ENCODE measurements at regions not wholly inside any gene's neighbourhood (a gene's known extent, or its start where the extent isn't known, plus 50 kb on each side); places are given as distances from the start of the nearest gene placed in this dataset.
"Not testable (repeated sequence)": the region's sequence is repeated elsewhere in the genome, so short reads cannot be mapped to it uniquely, and the experiment has no call there.

DNA sequence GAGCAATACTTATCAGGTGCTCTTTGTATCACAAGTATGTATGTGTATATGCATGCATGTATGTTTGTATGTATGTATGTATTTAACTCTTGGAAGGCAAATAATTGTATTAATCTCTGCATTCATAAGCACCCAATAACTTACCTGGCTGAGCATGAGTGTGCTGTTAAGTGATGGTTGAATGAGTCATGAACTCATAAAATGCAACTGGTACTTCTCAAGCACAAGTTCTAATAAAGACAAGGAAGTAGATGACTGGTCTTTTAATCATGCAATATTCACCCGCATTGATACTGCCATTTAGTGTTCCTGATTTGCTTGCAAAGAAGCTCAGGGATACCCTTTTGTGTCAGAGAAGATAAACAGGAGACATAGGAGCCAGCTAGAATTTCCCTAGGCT is 204.9 kb upstream of the TRPM3 start:
- 90% methylated on average over 1 of the region's 1 CpG for WGBS
- no peaks in the 10 kb centered on the region for H3K27me3 ChIP-seq (ENCODE audit: insufficient read depth, low read length)
- H3K36me3 ChIP-seq (ENCODE audit: insufficient read depth, low read length), result no peaks in the 10 kb centered on the region
- H3K27ac ChIP-seq (ENCODE audit: low read depth, low read length), result no peak overlapping the region
- no peak overlapping the region for H3K9ac ChIP-seq (ENCODE audit: low read depth, low read length)
- H3K9me3 ChIP-seq (ENCODE audit: insufficient read depth, low read depth, low read length), result no peaks in the 10 kb centered on the region
- no peaks in the 10 kb centered on the region for H3K4me1 ChIP-seq (ENCODE audit: insufficient read depth, low read length)
- H3K4me3 ChIP-seq (ENCODE audit: low read length), result no peak overlapping the region

- H3K9ac ChIP-seq (ENCODE audit: low read depth, low read length), result no peak overlapping the region
- H3K36me3 ChIP-seq (ENCODE audit: insufficient read depth, low read length), result no peaks in the 10 kb centered on the region
- WGBS, result 99% methylated on average over 3 of the region's 3 CpGs
- no peak overlapping the region for H3K27ac ChIP-seq (ENCODE audit: low read depth, low read length)
- no peaks in the 10 kb centered on the region for H3K27me3 ChIP-seq (ENCODE audit: insufficient read depth, low read length)
- no peaks in the 10 kb centered on the region for H3K4me1 ChIP-seq (ENCODE audit: insufficient read depth, low read length)
- no peak overlapping the region for H3K4me3 ChIP-seq (ENCODE audit: low read length)
- H3K9me3 ChIP-seq (ENCODE audit: insufficient read depth, low read depth, low read length), result no peaks in the 10 kb centered on the region
Measured at GRCh38 chr9:71323357-71323756, 201.9 kb upstream of the TRPM3 start.

GRCh38 chr9:71322311-71322710 is 200.9 kb upstream of the TRPM3 start:
- Histone ChIP-seq H3K27me3 (ENCODE audit: insufficient read depth, low read length) (no peaks in the 10 kb centered on the region), H3K27ac (ENCODE audit: low read depth, low read length) (no peak overlapping the region)

GRCh38 chr9:71308454-71308853 is 187.0 kb upstream of the TRPM3 start:
- H3K27me3 ChIP-seq (ENCODE audit: insufficient read depth, low read length), result no peaks in the 10 kb centered on the region
- H3K9me3 ChIP-seq (ENCODE audit: insufficient read depth, low read depth, low read length), result no peaks in the 10 kb centered on the region
- no peak overlapping the region for H3K27ac ChIP-seq (ENCODE audit: low read depth, low read length)
- no peaks in the 10 kb centered on the region for H3K36me3 ChIP-seq (ENCODE audit: insufficient read depth, low read length)
- WGBS, result 94% methylated on average over 1 of the region's 1 CpG
- H3K4me3 ChIP-seq (ENCODE audit: low read length), result no peak overlapping the region
- no peak overlapping the region for H3K9ac ChIP-seq (ENCODE audit: low read depth, low read length)
- no peaks in the 10 kb centered on the region for H3K4me1 ChIP-seq (ENCODE audit: insufficient read depth, low read length)

More at GRCh38 chr9:71322311-71322710, 200.9 kb upstream of the TRPM3 start:
- WGBS, result 97% methylated on average over 3 of the region's 3 CpGs
- Histone ChIP-seq H3K9ac (ENCODE audit: low read depth, low read length) (no peak overlapping the region), H3K9me3 (ENCODE audit: insufficient read depth, low read depth, low read length) (no peaks in the 10 kb centered on the region), H3K36me3 (ENCODE audit: insufficient read depth, low read length) (no peaks in the 10 kb centered on the region), H3K4me1 (ENCODE audit: insufficient read depth, low read length) (no peaks in the 10 kb centered on the region), H3K4me3 (ENCODE audit: low read length) (no peak overlapping the region)

- no peak overlapping the region for H3K4me3 ChIP-seq (ENCODE audit: low read length)
- H3K9me3 ChIP-seq (ENCODE audit: insufficient read depth, low read depth, low read length), result no peaks in the 10 kb centered on the region
- no peaks in the 10 kb centered on the region for H3K36me3 ChIP-seq (ENCODE audit: insufficient read depth, low read length)
- H3K9ac ChIP-seq (ENCODE audit: low read depth, low read length), result no peak overlapping the region
- WGBS, result 97% methylated on average over 3 of the region's 3 CpGs
- no peaks in the 10 kb centered on the region for H3K4me1 ChIP-seq (ENCODE audit: insufficient read depth, low read length)
- H3K27me3 ChIP-seq (ENCODE audit: insufficient read depth, low read length), result no peaks in the 10 kb centered on the region
- H3K27ac ChIP-seq (ENCODE audit: low read depth, low read length), result no peak overlapping the region
Measured at GRCh38 chr9:71306134-71306533, 184.7 kb upstream of the TRPM3 start.

- Histone ChIP-seq H3K4me1 (ENCODE audit: insufficient read depth, low read length) (no peaks in the 10 kb centered on the region), H3K9me3 (ENCODE audit: insufficient read depth, low read depth, low read length) (no peaks in the 10 kb centered on the region), H3K27ac (ENCODE audit: low read depth, low read length) (no peak overlapping the region), H3K4me3 (ENCODE audit: low read length) (no peak overlapping the region), H3K27me3 (ENCODE audit: insufficient read depth, low read length) (no peaks in the 10 kb centered on the region), H3K36me3 (ENCODE audit: insufficient read depth, low read length) (no peaks in the 10 kb centered on the region), H3K9ac (ENCODE audit: low read depth, low read length) (no peak overlapping the region)
- WGBS, result no CpG with 5 or more reads among the region's 1 CpG
Measured at GRCh38 chr9:71303351-71303750, 181.9 kb upstream of the TRPM3 start.

DNA sequence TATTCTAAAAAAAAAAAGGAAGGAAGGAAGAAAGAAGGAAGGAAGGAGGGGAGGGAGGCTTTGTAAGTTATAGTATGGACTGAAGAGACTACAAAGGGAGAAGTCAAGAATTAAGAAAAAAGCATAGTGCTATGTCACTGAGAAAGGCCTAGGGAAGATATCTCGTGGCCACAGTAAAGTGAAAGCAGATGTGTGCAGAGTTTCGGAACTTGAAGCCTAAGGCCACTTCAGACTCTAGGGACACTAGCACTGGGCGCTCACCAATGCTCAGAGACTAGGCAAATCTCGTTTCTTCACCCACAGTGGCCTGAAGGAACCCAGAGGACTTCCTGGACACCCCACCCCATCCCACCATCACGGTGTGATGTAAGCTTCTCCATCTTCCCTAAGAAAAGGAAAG is 181.4 kb upstream of the TRPM3 start:
- Histone ChIP-seq H3K27ac (ENCODE audit: low read depth, low read length) (no peak overlapping the region), H3K27me3 (ENCODE audit: insufficient read depth, low read length) (no peaks in the 10 kb centered on the region), H3K9ac (ENCODE audit: low read depth, low read length) (no peak overlapping the region), H3K36me3 (ENCODE audit: insufficient read depth, low read length) (no peaks in the 10 kb centered on the region), H3K4me1 (ENCODE audit: insufficient read depth, low read length) (no peaks in the 10 kb centered on the region), H3K9me3 (ENCODE audit: insufficient read depth, low read depth, low read length) (no peaks in the 10 kb centered on the region), H3K4me3 (ENCODE audit: low read length) (no peak overlapping the region)
- 89% methylated on average over 4 of the region's 5 CpGs for WGBS

DNA sequence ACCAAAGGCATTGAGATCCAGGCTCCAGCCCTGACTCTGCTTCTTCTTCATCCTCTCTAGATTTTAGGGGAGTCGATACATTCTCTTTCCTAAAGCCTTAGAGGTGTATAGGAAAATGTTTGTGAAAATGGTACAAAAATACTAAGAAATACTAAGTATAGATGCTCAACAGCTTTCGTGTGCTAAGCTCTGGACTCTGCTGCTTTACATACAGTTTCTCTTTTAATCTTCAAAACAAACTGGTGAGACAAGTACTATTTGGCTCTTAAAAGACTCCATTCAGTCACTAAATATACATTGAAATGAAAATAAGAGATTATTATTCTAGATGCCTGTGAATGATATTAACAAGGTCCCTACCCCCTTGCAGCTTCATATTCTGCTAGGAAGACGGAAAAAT is 174.5 kb upstream of the TRPM3 start:
- H3K9ac ChIP-seq (ENCODE audit: low read depth, low read length), result no peak overlapping the region
- H3K27me3 ChIP-seq (ENCODE audit: insufficient read depth, low read length), result no peaks in the 10 kb centered on the region
- no peaks in the 10 kb centered on the region for H3K36me3 ChIP-seq (ENCODE audit: insufficient read depth, low read length)
- no peaks in the 10 kb centered on the region for H3K4me1 ChIP-seq (ENCODE audit: insufficient read depth, low read length)
- H3K4me3 ChIP-seq (ENCODE audit: low read length), result no peak overlapping the region
- H3K27ac ChIP-seq (ENCODE audit: low read depth, low read length), result no peak overlapping the region
- 88% methylated on average over 2 of the region's 3 CpGs for WGBS
- H3K9me3 ChIP-seq (ENCODE audit: insufficient read depth, low read depth, low read length), result no peaks in the 10 kb centered on the region

DNA sequence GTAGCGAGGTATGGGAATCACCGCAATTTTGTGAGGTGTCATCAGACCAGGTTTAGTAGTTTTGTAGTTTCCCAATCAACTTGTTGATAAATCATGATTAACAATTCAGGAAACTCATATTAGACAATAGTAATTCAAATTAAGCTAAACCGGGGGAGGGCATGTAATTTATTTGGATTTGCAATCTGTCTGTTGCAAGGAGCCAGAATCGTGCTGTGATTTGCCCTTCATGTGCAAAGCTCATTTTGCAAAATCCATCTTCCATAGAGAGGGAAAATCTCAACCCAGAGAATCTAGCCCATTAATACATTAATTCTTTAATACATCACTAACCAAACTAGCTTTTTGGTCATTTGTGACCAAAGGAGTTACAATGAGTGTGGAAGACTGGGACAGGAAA is 164.7 kb upstream of the TRPM3 start:
- Histone ChIP-seq H3K36me3 (ENCODE audit: insufficient read depth, low read length) (no peaks in the 10 kb centered on the region), H3K27ac (ENCODE audit: low read depth, low read length) (no peak overlapping the region), H3K9ac (ENCODE audit: low read depth, low read length) (no peak overlapping the region), H3K4me1 (ENCODE audit: insufficient read depth, low read length) (peaks cover 4% of the 10 kb centered on the region; the same call in 1 of the 2 replicates), H3K9me3 (ENCODE audit: insufficient read depth, low read depth, low read length) (no peaks in the 10 kb centered on the region), H3K4me3 (ENCODE audit: low read length) (no peak overlapping the region), H3K27me3 (ENCODE audit: insufficient read depth, low read length) (no peaks in the 10 kb centered on the region)
- WGBS, result 89% methylated on average over 4 of the region's 4 CpGs

DNA sequence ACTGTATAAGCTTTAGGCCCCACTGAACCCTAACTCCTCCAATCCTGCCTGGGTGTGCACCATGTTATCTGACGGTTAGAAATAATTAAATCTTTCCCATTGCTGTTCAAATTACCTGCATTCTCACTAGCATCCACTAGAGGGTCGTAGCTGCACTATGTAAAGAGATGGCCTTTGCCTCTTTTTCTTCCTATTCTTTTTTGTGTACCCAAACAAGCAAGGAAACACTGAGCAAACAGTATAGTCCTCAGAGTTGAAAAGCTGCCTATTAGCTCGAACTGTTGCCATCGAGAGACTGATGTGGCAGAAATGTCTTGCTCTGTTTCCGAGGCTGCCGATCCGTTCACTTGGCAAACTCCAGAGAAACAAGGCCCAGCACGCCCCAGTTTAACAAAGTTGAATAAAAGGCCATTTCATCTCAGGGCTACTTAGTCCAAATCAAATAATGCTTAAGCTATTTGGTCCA is 163.8 kb upstream of the TRPM3 start:
- Histone ChIP-seq H3K4me3 (ENCODE audit: low read length) (no peak overlapping the region), H3K36me3 (ENCODE audit: insufficient read depth, low read length) (no peaks in the 10 kb centered on the region), H3K27me3 (ENCODE audit: insufficient read depth, low read length) (no peaks in the 10 kb centered on the region), H3K4me1 (ENCODE audit: insufficient read depth, low read length) (peaks cover 4% of the 10 kb centered on the region; the same call in 1 of the 2 replicates), H3K9ac (ENCODE audit: low read depth, low read length) (no peak overlapping the region), H3K9me3 (ENCODE audit: insufficient read depth, low read depth, low read length) (no peaks in the 10 kb centered on the region), H3K27ac (ENCODE audit: low read depth, low read length) (no peak overlapping the region)
- WGBS, result 59% methylated on average over 8 of the region's 8 CpGs

- not testable (repeated sequence) for H3K27ac ChIP-seq (ENCODE audit: low read depth, low read length); H3K36me3 ChIP-seq (ENCODE audit: insufficient read depth, low read length); H3K4me1 ChIP-seq (ENCODE audit: insufficient read depth, low read length); H3K4me3 ChIP-seq (ENCODE audit: low read length); H3K27me3 ChIP-seq (ENCODE audit: insufficient read depth, low read length); H3K9me3 ChIP-seq (ENCODE audit: insufficient read depth, low read depth, low read length); H3K9ac ChIP-seq (ENCODE audit: low read depth, low read length)
- 68% methylated on average over 2 of the region's 2 CpGs for WGBS
Measured at GRCh38 chr9:71282116-71282515, 160.7 kb upstream of the TRPM3 start.

DNA sequence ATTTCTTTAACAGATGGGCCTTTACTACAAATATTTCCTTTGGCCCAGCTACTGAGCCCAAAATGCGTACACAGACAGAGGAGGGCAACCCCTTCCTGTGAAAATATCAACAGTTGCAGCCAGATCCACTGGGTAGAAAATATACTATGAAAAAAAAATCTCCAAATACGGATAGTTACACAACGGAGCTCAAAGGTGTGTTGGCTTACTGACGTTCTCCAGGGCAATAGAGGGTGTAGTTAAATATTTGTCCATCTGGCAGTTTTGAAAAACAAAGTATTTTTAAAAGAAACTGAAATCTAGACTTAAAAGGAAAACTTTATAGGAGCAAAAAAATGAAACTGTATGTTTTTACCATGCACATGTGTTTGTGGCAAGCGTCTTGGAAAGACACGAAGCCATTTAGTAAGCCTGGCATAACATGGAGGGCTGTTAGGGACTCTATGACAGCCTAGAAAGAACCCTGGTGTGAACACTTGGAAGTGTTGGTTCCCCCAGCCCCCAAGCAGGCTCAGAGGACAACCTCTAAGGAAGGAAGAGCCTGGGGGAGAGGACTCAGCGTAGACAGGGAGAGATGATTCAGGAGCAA is 157.8 kb upstream of the TRPM3 start:
- Histone ChIP-seq H3K9ac (ENCODE audit: low read depth, low read length) (no peak overlapping the region), H3K9me3 (ENCODE audit: insufficient read depth, low read depth, low read length) (no peaks in the 10 kb centered on the region), H3K4me1 (ENCODE audit: insufficient read depth, low read length) (no peaks in the 10 kb centered on the region), H3K4me3 (ENCODE audit: low read length) (no peak overlapping the region), H3K27me3 (ENCODE audit: insufficient read depth, low read length) (no peaks in the 10 kb centered on the region), H3K36me3 (ENCODE audit: insufficient read depth, low read length) (no peaks in the 10 kb centered on the region), H3K27ac (ENCODE audit: low read depth, low read length) (no peak overlapping the region)
- 86% methylated on average over 7 of the region's 7 CpGs for WGBS

Measured in HUES64 (cell line).